ENCODE measurements at regions not wholly inside any gene's neighbourhood (a gene's known extent, or its start where the extent isn't known, plus 50 kb on each side); places are given as distances from the start of the nearest gene placed in this dataset.

- no peaks in the 10 kb centered on the region for H3K36me3 ChIP-seq
- no peak for DNase-seq (ENCODE audit: low spot score)
- no peaks in the 10 kb centered on the region for H3K4me1 ChIP-seq (replicated peaks)
- TF ChIP-seq, protein P1, sequence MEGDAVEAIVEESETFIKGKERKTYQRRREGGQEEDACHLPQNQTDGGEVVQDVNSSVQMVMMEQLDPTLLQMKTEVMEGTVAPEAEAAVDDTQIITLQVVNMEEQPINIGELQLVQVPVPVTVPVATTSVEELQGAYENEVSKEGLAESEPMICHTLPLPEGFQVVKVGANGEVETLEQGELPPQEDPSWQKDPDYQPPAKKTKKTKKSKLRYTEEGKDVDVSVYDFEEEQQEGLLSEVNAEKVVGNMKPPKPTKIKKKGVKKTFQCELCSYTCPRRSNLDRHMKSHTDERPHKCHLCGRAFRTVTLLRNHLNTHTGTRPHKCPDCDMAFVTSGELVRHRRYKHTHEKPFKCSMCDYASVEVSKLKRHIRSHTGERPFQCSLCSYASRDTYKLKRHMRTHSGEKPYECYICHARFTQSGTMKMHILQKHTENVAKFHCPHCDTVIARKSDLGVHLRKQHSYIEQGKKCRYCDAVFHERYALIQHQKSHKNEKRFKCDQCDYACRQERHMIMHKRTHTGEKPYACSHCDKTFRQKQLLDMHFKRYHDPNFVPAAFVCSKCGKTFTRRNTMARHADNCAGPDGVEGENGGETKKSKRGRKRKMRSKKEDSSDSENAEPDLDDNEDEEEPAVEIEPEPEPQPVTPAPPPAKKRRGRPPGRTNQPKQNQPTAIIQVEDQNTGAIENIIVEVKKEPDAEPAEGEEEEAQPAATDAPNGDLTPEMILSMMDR (IDR thresholded peaks at IDR 0.05), result no peak
- TF ChIP-seq POLR2AphosphoS5 (IDR thresholded peaks at IDR 0.05) (no peak), POLR2A (IDR thresholded peaks at IDR 0.05) (no peak)
- intact Hi-C loops (cut with DNase I), result no loop called here
- no peak overlapping the region for H3K27ac ChIP-seq
- 94% methylated on average over 6 of the region's 6 CpGs for WGBS
- no peak overlapping the region for H3K4me3 ChIP-seq
- no peaks in the 10 kb centered on the region for H3K27me3 ChIP-seq (replicated peaks; ENCODE audit: insufficient read depth)
- no peaks in the 10 kb centered on the region for H3K9me3 ChIP-seq
Measured at GRCh38 chr6:150698391-150698790, 98.7 kb downstream of the PLEKHG1 start.

GRCh38 chr6:150702675-150703074, 103.0 kb downstream of the PLEKHG1 start:
- Histone ChIP-seq H3K27me3 (replicated peaks; ENCODE audit: insufficient read depth) (no peaks in the 10 kb centered on the region), H3K9me3 (no peaks in the 10 kb centered on the region), H3K27ac (no peak overlapping the region), H3K4me3 (no peak overlapping the region), H3K4me1 (replicated peaks) (no peaks in the 10 kb centered on the region), H3K36me3 (no peaks in the 10 kb centered on the region)
- no peak for DNase-seq (ENCODE audit: low spot score)
- TF ChIP-seq, protein P1 (IDR thresholded peaks at IDR 0.05), result no peak
- TF ChIP-seq POLR2AphosphoS5 (IDR thresholded peaks at IDR 0.05) (no peak), POLR2A (IDR thresholded peaks at IDR 0.05) (no peak)
- 78% methylated on average over 6 of the region's 6 CpGs for WGBS
- intact Hi-C loops (cut with DNase I), result no loop called here

DNA sequence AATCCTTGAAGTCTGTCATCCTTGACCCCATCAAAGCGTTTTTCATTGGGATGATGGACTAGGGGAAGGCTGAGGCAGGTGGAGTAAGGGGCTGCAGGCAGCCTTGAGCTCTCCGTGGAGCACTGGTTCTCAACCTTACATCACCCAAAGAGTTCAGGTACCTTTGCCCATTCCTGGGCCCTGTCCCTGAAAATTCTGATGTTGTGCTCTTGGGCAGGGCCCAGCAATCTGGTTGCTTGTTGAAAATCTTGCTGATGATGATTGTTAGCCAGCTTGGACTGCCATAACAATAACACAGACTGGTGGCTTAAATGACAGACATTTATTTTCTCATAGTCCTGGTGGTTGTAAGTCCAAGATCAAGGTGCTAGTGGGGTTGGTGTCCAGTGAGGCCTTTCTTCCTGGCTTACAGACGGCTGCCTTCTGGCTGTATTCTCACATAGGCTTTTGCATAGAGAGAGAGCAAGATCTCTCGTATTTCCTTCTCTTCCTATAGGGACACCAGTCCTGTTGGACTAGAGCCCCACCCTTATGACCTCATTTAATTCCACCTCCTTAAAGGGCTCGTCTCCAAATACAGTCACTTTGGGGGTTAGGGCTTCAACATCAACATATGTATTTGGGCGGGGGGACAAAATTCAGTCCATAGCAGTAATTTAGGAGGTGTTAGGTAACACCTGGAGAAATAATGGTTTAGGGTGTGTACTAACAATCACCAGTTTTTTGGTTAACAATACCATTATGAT, 104.9 kb downstream of the PLEKHG1 start:
- no peak for DNase-seq (ENCODE audit: low spot score)
- TF ChIP-seq POLR2A (IDR thresholded peaks at IDR 0.05), result no peak
- TF ChIP-seq POLR2AphosphoS5 (IDR thresholded peaks at IDR 0.05), result no peak
- TF ChIP-seq, protein P1 (IDR thresholded peaks at IDR 0.05), result no peak
- no peaks in the 10 kb centered on the region for H3K4me1 ChIP-seq (replicated peaks)
- intact Hi-C loops (cut with DNase I), result no loop called here
- H3K27ac ChIP-seq, result no peak overlapping the region
- no peak overlapping the region for H3K4me3 ChIP-seq
- 92% methylated on average over 6 of the region's 6 CpGs for WGBS
- no peaks in the 10 kb centered on the region for H3K27me3 ChIP-seq (replicated peaks; ENCODE audit: insufficient read depth)
- H3K9me3 ChIP-seq, result no peaks in the 10 kb centered on the region
- H3K36me3 ChIP-seq, result no peaks in the 10 kb centered on the region

GRCh38 chr6:150705392-150705791, 105.7 kb downstream of the PLEKHG1 start:
- no peaks in the 10 kb centered on the region for H3K9me3 ChIP-seq
- intact Hi-C loops (cut with DNase I), result no loop called here
- H3K36me3 ChIP-seq, result no peaks in the 10 kb centered on the region
- no peaks in the 10 kb centered on the region for H3K4me1 ChIP-seq (replicated peaks)
- H3K4me3 ChIP-seq, result no peak overlapping the region
- H3K27ac ChIP-seq, result no peak overlapping the region
- DNase-seq (ENCODE audit: low spot score), result no peak
- no peak for TF ChIP-seq POLR2AphosphoS5 (IDR thresholded peaks at IDR 0.05)
- no peak for TF ChIP-seq POLR2A (IDR thresholded peaks at IDR 0.05)
- TF ChIP-seq, protein P1 (IDR thresholded peaks at IDR 0.05), result no peak
- 55% methylated on average over 9 of the region's 9 CpGs for WGBS
- H3K27me3 ChIP-seq (replicated peaks; ENCODE audit: insufficient read depth), result no peaks in the 10 kb centered on the region

DNA sequence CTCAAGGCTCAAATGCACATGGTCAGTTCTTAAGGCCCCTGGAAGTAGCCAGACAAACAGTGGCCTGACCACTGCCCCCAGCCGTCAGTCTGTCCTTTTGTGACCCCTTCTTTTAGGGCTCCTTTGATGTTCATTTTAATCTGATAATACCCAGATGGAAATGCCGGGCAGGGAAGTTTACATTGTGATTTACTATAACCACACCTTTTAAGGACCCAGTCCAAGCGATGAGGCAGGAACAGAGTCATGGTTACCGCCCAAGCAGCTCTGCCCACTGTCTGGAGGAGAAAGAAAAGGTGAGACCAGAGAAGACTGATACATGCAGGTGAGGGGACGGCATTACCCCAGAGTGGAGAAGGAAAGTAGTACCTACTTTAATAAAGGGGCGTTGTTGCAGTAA, 110.6 kb downstream of the PLEKHG1 start:
- intact Hi-C loops (cut with DNase I), result no loop called here
- H3K27ac ChIP-seq, result no peak overlapping the region
- no peak overlapping the region for H3K4me3 ChIP-seq
- no peak for DNase-seq (ENCODE audit: low spot score)
- 47% methylated on average over 6 of the region's 6 CpGs for WGBS
- no peaks in the 10 kb centered on the region for H3K36me3 ChIP-seq
- no peaks in the 10 kb centered on the region for H3K4me1 ChIP-seq (replicated peaks)
- no peaks in the 10 kb centered on the region for H3K9me3 ChIP-seq
- TF ChIP-seq, protein P1 (IDR thresholded peaks at IDR 0.05), result no peak
- no peak for TF ChIP-seq POLR2A (IDR thresholded peaks at IDR 0.05)
- no peaks in the 10 kb centered on the region for H3K27me3 ChIP-seq (replicated peaks; ENCODE audit: insufficient read depth)
